Dermis blood vessel endothelial cell (primary cell): ENCODE measurements at regions not wholly inside any gene's neighbourhood (a gene's known extent, or its start where the extent isn't known, plus 50 kb on each side); places are given as distances from the start of the nearest gene placed in this dataset.

Experiments
- DNase-seq: peaks from one replicate; pipeline ENCODE4 v3.0.0; 2010

DNA sequence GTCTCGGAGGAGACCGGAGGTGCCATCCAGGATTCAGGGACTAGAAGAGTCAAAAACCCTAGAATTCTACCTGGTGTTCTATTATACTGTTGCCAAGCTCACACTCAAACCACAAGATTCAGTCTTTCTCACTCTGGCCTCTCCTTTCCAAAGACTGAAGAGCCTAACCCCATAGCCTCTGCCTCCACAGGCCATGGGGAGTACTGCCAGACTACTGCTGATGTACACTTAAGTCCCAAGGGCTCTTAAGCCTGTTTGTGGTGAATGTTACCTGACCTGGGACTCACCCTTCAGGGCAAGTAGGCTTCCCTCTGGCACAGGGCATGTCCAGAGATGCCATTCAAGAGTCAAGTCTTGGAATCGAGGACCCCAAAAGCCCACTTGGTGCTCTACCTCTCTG, 58.9 kb upstream of the IRS4 start:
- no peak for DNase-seq
